Panc1 (cell line): ENCODE measurements at regions not wholly inside any gene's neighbourhood (a gene's known extent, or its start where the extent isn't known, plus 50 kb on each side); places are given as distances from the start of the nearest gene placed in this dataset.

Experiments used
- ATAC-seq: fragments of 200-7000 bp; cut with Tn5 transposase; 2 replicates; pipeline ENCODE4 v1.9.1; 2020; ENCODE audit warnings: mild to moderate bottlenecking, moderate library complexity
- BruUV-seq: library from RNA; stranded (reverse); fragments of 400-500 nt; replicated peaks from 2 replicates; lab custom pipeline; 2021; lab: Mats Ljungman, UMichigan
- CTCF ChIA-PET: fragments of 300-600 bp; sonication (Branson Sonifier 250); formaldehyde crosslinking; loops from one replicate; lab custom pipeline; 2022; ENCODE audit warnings: antibody characterized with exemption; lab: Charles Lee
- POLR2A ChIA-PET: fragments of 300-600 bp; sonication (Branson Sonifier 250); formaldehyde crosslinking; loops from one replicate; lab custom pipeline; 2022; ENCODE audit warnings: antibody characterized with exemption; lab: Charles Lee
- DNase-seq: peaks from one replicate; pipeline ENCODE4 v3.0.0-alpha.2; 2010; ENCODE audit warnings: low read depth, low spot score
- H3K27ac ChIP-seq: 2 replicates; pipeline ENCODE4 v1.5.1; 2011; ENCODE audit warnings: mild to moderate bottlenecking, low read length, inconsistent platforms
- H3K27me3 ChIP-seq: fragments of 200-500 bp; sonication (Bioruptor generic); 2 replicates; pipeline ENCODE4 v1.6.0; 2014; ENCODE audit warnings: low read length, inconsistent platforms; ENCODE audit not compliant: control insufficient read depth, insufficient read depth
- H3K36me3 ChIP-seq: fragments of 200-500 bp; sonication (Bioruptor generic); 2 replicates; pipeline ENCODE4 v1.5.1; 2014; ENCODE audit warnings: inconsistent platforms, mild to moderate bottlenecking, low read length, moderate library complexity; ENCODE audit not compliant: control insufficient read depth, insufficient read depth
- H3K4me1 ChIP-seq: 2 replicates; pipeline ENCODE4 v1.5.1; 2011; ENCODE audit warnings: inconsistent platforms, mild to moderate bottlenecking, low read length, moderate library complexity; ENCODE audit not compliant: control insufficient read depth, insufficient read depth
- H3K4me3 ChIP-seq, 2 experiments: 2 replicates each; pipeline ENCODE4 v1.5.1; 2011 to 2012; ENCODE audit warnings: low read depth in 2 of 2, low read length in 2 of 2, mild to moderate bottlenecking in 2 of 2, inconsistent platforms in 1 of 2, moderate library complexity in 1 of 2
- H3K9me3 ChIP-seq: fragments of 200-500 bp; sonication (Bioruptor generic); 2 replicates; pipeline ENCODE4 v1.5.1; 2014; ENCODE audit warnings: low read depth, mild to moderate bottlenecking, inconsistent platforms, low read length, moderate library complexity; ENCODE audit not compliant: control insufficient read depth, insufficient read depth
- POLR2AphosphoS5 ChIP-seq: IDR thresholded peaks from 2 replicates; pipeline ENCODE4 v1.6.1; 2012; ENCODE audit warnings: mild to moderate bottlenecking, low read depth, low read length, moderate library complexity
- SIN3A ChIP-seq: IDR thresholded peaks from 2 replicates; pipeline ENCODE4 v1.6.1; 2012; ENCODE audit warnings: low read depth, mild to moderate bottlenecking, low read length, moderate library complexity, borderline replicate concordance; ENCODE audit not compliant: insufficient read depth
- TCF7L2 ChIP-seq: IDR thresholded peaks from 2 replicates; pipeline ENCODE4 v1.6.1; 2011; ENCODE audit warnings: mild to moderate bottlenecking, low read depth, low read length, inconsistent platforms
- in situ Hi-C: cut with HindIII; loops from 2 replicates; pipeline ENCODE4 v1.10.0; 2016; ENCODE audit warnings: low sequenced_read_pairs, low pct_unique_long_range_greater_than_20kb
- intact Hi-C: fragments of 100-400 bp; cut with micrococcal nuclease; formaldehyde crosslinking; loops from one replicate; pipeline ENCODE4 v1.10.0; 2022; ENCODE audit not compliant: unreplicated experiment
- TF ChIP-seq, protein P1 (sequence below), 2 experiments: IDR thresholded peaks; 2 replicates each; pipeline ENCODE4 v1.6.1; 2011 to 2012; ENCODE audit warnings: low read depth in 2 of 2, control low read depth in 1 of 2, low read length in 1 of 2, mild to moderate bottlenecking in 1 of 2, moderate library complexity in 1 of 2; ENCODE audit not compliant: insufficient read depth in 1 of 2
- TF ChIP-seq, protein P2 (sequence below): fragments of 450-650 bp; IDR thresholded peaks from 2 replicates; pipeline ENCODE4 v1.5.1; 2017; ENCODE audit warnings: mild to moderate bottlenecking

DNA sequence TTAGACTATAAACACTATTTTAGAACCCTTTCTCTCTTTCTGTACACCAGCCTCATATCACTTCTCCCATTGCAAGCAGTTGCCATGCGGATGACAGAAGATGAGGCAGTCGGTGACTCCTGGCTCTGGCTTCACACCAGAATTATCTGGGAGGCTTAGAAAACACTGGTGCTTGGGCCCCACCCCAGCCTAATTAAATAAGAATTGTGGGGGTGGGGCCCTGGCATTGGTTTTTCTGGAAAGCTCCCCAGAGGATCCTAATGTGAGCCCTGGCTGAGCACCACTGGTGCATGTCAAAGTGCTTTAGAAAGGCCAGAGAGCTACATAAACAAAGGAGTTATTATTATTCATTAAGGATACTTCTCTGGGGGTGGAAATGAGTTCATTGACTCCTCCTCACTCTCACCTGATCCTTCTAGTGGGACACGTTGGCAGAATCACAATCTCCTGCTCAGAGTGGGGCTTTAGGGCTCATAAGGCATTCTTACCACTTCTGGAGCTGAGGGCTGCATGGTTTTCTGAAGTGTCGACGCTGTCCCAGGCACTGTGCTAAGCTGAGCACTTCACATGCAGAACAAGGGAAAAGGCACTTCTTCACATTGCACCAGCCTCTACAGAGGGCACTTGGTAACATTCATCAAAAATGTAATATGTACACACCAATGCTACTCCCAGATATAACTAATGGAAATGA is 188.5 kb upstream of the TLE3 start:
- POLR2A ChIA-PET, result interaction anchor here (0.5 to 0.7 kb wide), 2 partner anchors 64 to 1536 kb away, joined by 3 to 9 read pairs; no protein-coding TSS in a partner anchor
- H3K27me3 ChIP-seq, result no peaks in the 10 kb centered on the region
- in situ Hi-C loops (no loop called here), intact Hi-C loops (no loop called here)
- TF ChIP-seq SIN3A, result no peak
- TF ChIP-seq, protein P1, sequence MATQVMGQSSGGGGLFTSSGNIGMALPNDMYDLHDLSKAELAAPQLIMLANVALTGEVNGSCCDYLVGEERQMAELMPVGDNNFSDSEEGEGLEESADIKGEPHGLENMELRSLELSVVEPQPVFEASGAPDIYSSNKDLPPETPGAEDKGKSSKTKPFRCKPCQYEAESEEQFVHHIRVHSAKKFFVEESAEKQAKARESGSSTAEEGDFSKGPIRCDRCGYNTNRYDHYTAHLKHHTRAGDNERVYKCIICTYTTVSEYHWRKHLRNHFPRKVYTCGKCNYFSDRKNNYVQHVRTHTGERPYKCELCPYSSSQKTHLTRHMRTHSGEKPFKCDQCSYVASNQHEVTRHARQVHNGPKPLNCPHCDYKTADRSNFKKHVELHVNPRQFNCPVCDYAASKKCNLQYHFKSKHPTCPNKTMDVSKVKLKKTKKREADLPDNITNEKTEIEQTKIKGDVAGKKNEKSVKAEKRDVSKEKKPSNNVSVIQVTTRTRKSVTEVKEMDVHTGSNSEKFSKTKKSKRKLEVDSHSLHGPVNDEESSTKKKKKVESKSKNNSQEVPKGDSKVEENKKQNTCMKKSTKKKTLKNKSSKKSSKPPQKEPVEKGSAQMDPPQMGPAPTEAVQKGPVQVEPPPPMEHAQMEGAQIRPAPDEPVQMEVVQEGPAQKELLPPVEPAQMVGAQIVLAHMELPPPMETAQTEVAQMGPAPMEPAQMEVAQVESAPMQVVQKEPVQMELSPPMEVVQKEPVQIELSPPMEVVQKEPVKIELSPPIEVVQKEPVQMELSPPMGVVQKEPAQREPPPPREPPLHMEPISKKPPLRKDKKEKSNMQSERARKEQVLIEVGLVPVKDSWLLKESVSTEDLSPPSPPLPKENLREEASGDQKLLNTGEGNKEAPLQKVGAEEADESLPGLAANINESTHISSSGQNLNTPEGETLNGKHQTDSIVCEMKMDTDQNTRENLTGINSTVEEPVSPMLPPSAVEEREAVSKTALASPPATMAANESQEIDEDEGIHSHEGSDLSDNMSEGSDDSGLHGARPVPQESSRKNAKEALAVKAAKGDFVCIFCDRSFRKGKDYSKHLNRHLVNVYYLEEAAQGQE (IDR thresholded peaks at IDR 0.05; ENCODE audit: insufficient read depth in 1 of 2, low read depth in 2 of 2, low read length in 1 of 2), result no peak
- CTCF ChIA-PET, result no interaction called here
- peaks cover 17% of the 10 kb centered on the region for H3K4me1 ChIP-seq
- ATAC-seq, result no peak
- no peak for DNase-seq
- BruUV-seq, result no TSS peak
- no peak overlapping the region for H3K4me3 ChIP-seq
- H3K9me3 ChIP-seq, result no peaks in the 10 kb centered on the region
- H3K36me3 ChIP-seq, result no peaks in the 10 kb centered on the region
- no peak overlapping the region for H3K27ac ChIP-seq

DNA sequence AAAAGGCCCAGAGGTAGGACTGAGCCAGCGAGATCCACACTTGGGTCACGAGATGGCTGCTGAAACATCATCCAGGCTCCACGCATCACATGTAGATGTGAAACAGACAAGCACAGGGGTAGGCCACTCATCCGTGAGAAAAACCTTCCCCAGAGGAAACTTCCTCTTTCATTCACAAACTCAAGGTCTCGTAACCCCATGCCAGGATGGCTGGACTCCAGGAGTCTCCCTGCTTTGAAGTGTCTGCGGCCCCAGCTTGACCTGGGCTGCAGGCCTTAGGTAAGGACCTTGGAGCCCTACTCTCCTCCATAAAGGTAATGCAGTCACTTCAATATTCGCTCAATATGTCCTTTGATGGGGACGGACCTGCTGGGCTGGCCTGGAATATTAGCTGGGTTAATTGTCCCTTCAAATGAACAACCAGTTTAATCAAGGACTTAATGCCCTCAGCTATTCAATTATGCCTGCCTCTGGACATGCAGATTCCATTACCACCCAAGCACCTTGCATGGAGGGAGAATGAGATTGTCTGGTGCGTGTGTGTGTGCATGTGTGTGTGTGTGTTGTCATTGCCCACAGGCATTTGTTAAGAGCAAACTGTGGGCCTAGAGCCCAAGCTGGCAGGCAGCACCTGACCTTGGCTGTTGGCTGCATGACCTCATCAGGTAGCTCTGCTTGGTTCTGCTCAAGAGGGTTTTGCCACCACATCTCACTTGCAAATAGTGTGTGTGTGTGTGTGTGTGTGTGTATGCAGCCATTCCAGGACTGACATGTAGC is 186.9 kb upstream of the TLE3 start:
- peaks cover 6% of the 10 kb centered on the region; the same call in 1 of the 2 replicates for H3K4me1 ChIP-seq
- intact Hi-C loops (no loop called here), in situ Hi-C loops (no loop called here)
- CTCF ChIA-PET, result no interaction called here
- TF ChIP-seq, protein P1 (IDR thresholded peaks at IDR 0.05; ENCODE audit: insufficient read depth in 1 of 2, low read depth in 2 of 2, low read length in 1 of 2), result no peak
- TF ChIP-seq POLR2AphosphoS5 (no peak), TCF7L2 (no peak), SIN3A (no peak)
- TF ChIP-seq, protein P2, sequence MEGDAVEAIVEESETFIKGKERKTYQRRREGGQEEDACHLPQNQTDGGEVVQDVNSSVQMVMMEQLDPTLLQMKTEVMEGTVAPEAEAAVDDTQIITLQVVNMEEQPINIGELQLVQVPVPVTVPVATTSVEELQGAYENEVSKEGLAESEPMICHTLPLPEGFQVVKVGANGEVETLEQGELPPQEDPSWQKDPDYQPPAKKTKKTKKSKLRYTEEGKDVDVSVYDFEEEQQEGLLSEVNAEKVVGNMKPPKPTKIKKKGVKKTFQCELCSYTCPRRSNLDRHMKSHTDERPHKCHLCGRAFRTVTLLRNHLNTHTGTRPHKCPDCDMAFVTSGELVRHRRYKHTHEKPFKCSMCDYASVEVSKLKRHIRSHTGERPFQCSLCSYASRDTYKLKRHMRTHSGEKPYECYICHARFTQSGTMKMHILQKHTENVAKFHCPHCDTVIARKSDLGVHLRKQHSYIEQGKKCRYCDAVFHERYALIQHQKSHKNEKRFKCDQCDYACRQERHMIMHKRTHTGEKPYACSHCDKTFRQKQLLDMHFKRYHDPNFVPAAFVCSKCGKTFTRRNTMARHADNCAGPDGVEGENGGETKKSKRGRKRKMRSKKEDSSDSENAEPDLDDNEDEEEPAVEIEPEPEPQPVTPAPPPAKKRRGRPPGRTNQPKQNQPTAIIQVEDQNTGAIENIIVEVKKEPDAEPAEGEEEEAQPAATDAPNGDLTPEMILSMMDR, result no peak
- H3K36me3 ChIP-seq, result no peaks in the 10 kb centered on the region
- H3K4me3 ChIP-seq, result no peak overlapping the region
- no peaks in the 10 kb centered on the region for H3K27me3 ChIP-seq
- H3K27ac ChIP-seq, result no peak overlapping the region
- POLR2A ChIA-PET, result no interaction called here
- no peaks in the 10 kb centered on the region for H3K9me3 ChIP-seq
- no TSS peak for BruUV-seq
- ATAC-seq (no peak), DNase-seq (no peak)
